ENCODE measurements at regions not wholly inside any gene's neighbourhood (a gene's known extent, or its start where the extent isn't known, plus 50 kb on each side); places are given as distances from the start of the nearest gene placed in this dataset.

GRCh38 chr10:108434559-108435252 is 1270.2 kb upstream of the SORCS1 start:
- TF ChIP-seq CTCF (conservative IDR thresholded peaks at IDR 0.05) (no peak), EZH2 (IDR thresholded peaks at IDR 0.05; ENCODE audit: low read depth) (no peak)

Data from PC-9 (cell line).